ENCODE measurements at regions not wholly inside any gene's neighbourhood (a gene's known extent, or its start where the extent isn't known, plus 50 kb on each side); places are given as distances from the start of the nearest gene placed in this dataset.

- TF ChIP-seq POLR2AphosphoS5 (IDR thresholded peaks at IDR 0.05; ENCODE audit: insufficient read depth in 1 of 2, low read depth in 1 of 2) = no peak
- no peak for TF ChIP-seq CTCF (IDR thresholded peaks at IDR 0.05)
- TF ChIP-seq POLR2A (IDR thresholded peaks at IDR 0.05) = no peak
Measured at GRCh38 chr1:37338658-37339057, 135.7 kb upstream of the ZC3H12A start.
